HG03045 (cell line): ENCODE measurements at regions not wholly inside any gene's neighbourhood (a gene's known extent, or its start where the extent isn't known, plus 50 kb on each side); places are given as distances from the start of the nearest gene placed in this dataset.
"Not testable (repeated sequence)": the region's sequence is repeated elsewhere in the genome, so short reads cannot be mapped to it uniquely, and the experiment has no call there.

Experiments used
- ATAC-seq: cut with Tn5 transposase; IDR thresholded peaks from one replicate; pipeline ENCODE4 v1.9.1; 2021; ENCODE audit warnings: mild to moderate bottlenecking, moderate library complexity; ENCODE audit not compliant: unreplicated experiment

DNA sequence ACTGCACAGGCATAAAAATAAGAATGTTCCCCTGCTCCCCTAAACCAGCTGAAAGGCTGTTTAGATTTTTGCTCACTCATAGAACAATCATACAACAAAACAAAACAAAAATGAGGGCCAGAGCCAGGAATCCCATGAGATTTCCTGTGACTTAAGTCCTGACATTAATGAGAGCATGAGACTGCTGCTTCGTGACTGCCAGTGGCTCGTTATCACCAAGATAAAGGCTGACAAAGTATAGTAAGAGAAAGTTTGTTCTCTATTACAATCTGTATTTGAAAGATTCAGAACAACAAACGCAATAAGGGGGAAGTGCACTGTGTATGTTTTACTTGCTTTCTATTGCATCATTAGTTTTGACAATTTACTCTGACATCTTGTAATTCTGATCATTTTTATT lies 837.1 kb upstream of the C9orf72 start:
- ATAC-seq, result no peak

GRCh38 chr9:28413471-28413870 lies 840.2 kb upstream of the C9orf72 start:
- ATAC-seq, result no peak

GRCh38 chr9:28423255-28423654 lies 850.0 kb upstream of the C9orf72 start:
- ATAC-seq, result no peak

GRCh38 chr9:28435456-28435855 lies 862.2 kb upstream of the C9orf72 start:
- ATAC-seq, result no peak

DNA sequence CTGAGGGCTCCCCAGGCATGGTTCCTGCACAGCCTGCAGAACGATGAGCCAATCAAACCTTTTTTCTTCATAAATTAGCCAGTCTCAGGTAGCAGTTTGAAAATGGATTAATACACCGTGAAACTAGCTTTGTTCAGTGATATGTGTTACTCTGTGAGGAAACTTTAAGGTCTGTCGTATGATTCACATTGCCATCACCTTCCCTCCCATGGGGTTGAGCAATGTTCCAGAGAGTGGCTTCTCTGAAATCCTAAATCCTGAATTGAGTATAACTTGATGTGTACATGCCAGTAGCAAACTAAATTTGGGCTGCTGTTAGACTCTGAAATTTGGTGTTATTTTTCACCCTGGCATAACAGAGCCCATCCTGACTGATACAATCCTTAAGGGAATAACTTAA lies 866.4 kb upstream of the C9orf72 start:
- ATAC-seq, result no peak

- ATAC-seq, result no peak
Measured at GRCh38 chr9:28443461-28443860, 870.2 kb upstream of the C9orf72 start.

DNA sequence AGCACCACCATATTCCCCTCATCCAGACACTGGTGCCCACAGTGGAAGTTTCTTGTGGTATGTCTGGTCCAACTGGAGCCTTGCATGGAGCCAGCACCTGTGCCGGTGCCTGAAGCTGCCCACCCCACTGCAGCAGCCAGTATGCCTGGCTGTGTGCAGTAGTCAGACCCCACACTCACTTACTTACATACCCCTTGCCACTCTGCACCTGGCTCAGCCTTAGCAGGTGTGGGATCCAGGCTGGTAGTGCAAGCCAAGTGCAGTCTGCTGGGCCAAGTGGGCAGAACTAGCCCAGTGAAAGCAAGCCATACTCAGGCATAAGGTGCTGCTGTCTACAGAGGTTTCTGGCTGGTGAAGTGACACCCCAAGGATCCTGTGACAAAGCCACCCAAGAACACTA lies 871.4 kb upstream of the C9orf72 start:
- no peak for ATAC-seq

DNA sequence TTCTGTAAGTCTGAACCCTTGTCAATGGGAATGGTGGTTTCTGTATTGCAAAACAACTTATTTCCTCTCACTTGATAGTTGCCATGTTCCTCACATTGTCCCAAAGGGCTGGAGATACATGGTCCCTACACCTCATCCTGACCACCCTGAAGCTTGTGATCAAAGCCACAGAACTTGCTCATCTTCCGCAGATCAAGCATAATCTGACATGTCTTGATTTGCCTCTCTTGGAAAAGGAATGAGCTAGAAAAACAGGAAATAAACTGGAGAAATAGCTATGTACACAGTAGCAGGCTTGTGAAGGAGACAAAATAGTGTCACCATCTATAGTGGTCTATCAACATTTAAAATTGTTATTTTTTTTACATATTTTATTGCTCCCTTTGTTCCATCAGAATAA lies 871.9 kb upstream of the C9orf72 start:
- ATAC-seq, result no peak

DNA sequence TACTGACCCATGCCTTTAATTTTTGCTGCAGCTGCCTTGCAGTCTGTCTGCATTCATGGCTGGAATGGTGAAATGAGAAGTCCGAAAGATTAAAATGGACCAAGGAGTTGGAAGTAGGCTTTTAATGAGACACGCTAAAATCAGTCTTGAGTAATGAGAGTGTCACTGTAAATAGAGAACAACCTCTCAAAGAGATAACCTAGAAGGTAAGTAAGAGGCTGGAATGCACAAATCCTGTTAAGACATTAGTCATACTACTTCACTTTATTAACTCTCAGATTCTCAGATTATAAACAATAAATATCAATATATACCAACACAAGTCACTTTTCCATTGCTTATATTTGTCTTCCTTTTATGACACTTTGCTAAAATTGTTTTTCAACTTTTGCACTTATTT lies 880.6 kb upstream of the C9orf72 start:
- ATAC-seq, result no peak

DNA sequence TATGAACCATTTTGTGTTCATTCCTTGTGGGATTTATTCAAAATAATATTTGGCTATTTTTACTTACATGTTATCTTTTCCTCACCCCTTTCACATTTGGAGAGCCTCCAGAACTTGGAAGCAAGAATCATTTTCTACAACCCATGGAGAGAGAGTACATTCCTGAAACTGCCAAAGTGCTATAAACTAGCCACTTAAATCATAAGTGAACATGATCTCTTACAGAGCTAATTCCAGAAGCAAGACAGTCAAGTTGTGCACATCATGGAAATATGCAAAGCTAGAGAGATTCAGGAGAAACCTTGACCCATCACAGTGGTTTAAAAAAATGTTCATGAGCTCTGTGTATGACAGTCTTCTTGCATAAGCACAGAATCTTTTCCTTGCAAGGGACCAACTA lies 883.6 kb upstream of the C9orf72 start:
- no peak for ATAC-seq

GRCh38 chr9:28464481-28465216 lies 891.4 kb upstream of the C9orf72 start:
- no peak for ATAC-seq

DNA sequence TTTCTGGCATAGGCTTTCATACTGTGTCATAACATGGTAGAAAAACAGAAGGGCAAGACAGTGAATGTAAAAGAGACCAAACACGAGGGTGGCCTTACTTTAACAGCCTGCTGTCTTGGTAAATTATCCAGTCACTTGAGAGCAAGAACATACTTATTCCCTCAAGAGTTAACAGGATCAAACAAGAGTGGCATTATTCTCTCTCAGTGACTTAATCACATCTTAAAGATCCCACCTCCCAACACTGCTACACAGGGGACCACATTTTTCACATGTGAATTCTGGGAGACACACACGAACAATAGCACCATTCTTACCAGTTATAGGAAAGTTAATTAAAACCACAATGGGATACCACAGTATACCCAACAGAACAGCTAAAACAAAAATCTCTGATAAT lies 898.0 kb upstream of the C9orf72 start:
- no peak for ATAC-seq

DNA sequence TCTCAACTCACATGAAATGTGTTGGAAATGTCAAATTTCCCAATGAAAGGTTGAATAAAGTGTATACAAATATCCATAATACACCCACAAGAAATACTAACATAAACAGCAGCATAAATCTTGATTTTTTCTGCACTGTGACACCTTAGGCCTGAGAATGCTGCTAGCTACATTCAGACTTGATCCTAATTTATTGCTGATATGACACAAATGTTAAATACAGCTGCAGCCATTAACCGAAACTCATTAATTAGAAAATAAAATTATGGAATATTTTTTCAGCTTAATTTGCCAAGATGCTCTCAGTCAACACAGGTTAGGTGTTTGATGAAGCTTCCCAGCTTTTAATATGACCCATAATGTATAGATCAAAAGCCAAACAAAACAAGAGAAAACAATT lies 914.3 kb upstream of the C9orf72 start:
- no peak for ATAC-seq

DNA sequence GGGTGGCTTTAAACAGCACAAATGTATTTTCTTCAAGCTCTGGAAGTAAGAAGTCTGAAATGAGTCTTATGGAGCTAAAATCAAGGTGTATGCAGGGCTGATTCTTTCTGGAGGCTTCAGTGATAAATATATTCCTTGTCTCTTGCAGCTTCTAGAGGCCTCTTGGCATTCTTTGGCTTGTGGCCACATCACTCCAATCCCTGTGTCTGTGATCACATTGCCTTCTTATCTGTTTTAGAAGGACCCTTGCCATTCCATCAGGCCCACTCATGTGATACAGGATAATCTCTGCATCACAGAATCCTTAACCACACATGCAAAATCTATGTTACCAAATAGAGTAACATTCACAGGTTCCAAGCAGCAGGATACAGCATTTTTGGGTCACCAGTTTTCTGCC lies 917.8 kb upstream of the C9orf72 start:
- no peak for ATAC-seq

DNA sequence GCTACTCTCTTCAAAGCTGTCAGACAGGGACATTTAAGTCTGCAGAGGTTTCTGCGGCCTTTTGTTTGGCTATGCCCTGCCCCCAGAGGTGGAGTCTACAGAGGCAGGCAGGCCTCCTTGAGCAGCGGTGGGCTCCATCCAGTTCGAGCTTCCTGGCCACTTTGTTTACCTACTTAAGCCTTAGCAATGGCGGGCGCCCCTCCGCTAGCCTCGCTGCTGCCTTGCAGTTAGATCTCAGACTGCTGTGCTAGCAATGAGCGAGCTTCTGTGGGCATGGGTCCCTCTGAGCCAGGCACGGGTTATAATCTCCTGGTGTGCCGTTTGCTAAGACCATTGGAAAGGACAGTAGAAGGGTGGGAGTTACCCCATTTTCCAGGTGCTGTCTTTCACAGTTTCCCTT lies 924.9 kb upstream of the C9orf72 start:
- not testable (repeated sequence) for ATAC-seq

- no peak for ATAC-seq
Measured at GRCh38 chr9:28502189-28502588, 928.9 kb upstream of the C9orf72 start.

DNA sequence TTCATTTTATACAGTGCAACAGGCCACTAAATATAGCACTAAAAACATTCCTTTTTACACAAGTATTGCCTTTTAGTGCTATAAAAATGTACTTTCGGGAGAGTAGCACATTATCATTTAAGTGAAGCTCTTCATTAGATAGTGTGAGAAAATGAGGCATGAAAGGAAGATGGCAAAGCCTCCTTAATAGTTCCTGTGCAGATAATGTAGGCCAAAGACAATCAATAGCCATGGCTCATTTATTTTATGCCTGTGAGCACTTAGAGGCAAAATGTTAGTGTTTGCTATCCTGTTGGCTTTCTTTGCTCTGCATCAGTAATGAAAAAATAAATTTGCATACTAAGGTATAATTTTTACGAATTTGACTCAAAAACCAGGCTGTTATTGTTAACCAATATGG lies 929.5 kb upstream of the C9orf72 start:
- ATAC-seq, result no peak

GRCh38 chr9:28503573-28503972 lies 930.3 kb upstream of the C9orf72 start:
- ATAC-seq, result no peak

GRCh38 chr9:28518439-28518838 lies 945.2 kb upstream of the C9orf72 start:
- ATAC-seq, result no peak

GRCh38 chr9:28524309-28524708 lies 951.0 kb upstream of the C9orf72 start:
- ATAC-seq, result not testable (repeated sequence)

- no peak for ATAC-seq
Measured at GRCh38 chr9:28528049-28528448, 954.8 kb upstream of the C9orf72 start.

DNA sequence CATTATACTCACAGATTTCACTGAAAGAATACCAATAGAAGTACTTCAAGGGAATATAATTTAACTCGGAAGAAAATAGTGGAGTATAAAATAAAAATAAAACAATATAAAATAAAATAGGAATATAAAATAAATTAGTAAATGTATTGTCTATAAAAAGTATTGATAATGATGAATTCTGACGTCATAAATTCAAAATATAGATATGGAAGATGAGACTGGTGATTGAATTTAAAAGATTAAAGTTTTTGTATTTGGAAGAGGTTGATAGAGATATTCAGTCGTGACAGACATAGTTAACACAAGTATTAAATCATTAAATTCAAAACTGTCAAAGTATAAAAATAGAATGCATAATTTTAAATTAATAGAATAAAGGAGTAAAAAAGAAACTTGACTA lies 964.9 kb upstream of the C9orf72 start:
- ATAC-seq, result no peak

- no peak for ATAC-seq
Measured at GRCh38 chr9:28539434-28540070, 966.3 kb upstream of the C9orf72 start.
